NCI-H1436 treated with DMSO at 0.1 percent for 48 hours (cell line): ENCODE measurements at regions not wholly inside any gene's neighbourhood (a gene's known extent, or its start where the extent isn't known, plus 50 kb on each side); places are given as distances from the start of the nearest gene placed in this dataset.
A peak's percentile ranks its signal among the peaks of the same experiment; 100 is the strongest.

Source experiments
- DNase-seq: peaks from one replicate; lab custom pipeline; 2025; lab: John Stamatoyannopoulos, UW

DNA sequence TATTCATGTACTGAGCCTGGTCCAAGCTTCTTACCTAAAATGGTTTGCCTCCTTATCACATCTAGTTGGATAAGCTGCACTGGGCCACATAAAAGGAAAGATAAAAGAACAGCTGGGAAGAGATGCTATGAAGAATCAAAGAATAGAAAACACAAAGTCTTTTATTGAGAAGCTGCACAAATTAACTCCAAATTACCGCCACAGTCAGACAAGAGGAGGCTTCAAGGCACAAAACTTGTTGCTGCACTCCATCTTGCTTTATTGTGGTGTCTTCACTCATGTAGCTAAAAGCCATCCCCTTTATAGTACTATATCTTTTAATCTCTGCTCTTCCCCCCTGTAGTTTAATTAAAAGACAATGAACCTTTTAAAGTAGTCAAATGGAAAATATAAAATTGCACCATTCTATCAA, 330.6 kb upstream of the PMFBP1 start:
- no peak for DNase-seq

DNA sequence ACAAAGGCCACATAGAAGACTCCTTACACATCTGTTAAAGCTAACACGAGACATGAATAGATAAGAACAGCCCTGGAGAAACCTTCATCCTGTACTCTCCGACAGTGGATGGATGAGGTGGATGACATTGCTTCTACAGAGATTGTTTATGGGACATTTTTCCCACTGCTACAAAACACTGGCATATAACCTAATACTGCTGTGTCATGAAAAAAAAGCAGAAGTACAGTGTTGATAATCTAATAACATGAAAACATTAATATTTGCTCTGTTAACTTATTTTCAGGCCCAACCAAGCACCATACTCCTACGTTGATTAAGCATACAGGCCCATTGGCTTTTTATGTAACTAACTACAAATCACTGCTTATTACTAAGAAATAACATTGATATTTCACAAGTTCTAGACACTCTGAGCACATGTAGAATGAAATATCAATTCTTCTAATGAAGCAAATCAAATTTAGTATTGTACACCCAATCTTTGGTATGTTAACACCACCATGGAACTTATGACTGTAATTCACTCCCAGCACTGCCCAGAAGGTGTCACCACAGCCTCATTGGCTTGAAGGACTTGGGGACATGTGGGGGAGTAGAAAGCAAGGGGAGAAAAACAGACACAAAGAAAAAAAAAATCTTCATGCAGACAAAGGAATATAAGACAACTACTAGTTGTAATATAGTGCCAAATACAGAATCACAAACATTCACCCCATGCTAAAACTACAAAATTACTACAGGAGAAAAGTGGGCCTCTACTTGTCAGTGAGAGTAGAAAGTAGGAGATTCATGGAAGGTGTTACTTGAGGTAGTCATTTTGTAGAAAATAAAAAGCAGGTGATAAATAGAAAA, 330.0 kb upstream of the PMFBP1 start:
- DNase-seq, result peak; percentile 9

DNA sequence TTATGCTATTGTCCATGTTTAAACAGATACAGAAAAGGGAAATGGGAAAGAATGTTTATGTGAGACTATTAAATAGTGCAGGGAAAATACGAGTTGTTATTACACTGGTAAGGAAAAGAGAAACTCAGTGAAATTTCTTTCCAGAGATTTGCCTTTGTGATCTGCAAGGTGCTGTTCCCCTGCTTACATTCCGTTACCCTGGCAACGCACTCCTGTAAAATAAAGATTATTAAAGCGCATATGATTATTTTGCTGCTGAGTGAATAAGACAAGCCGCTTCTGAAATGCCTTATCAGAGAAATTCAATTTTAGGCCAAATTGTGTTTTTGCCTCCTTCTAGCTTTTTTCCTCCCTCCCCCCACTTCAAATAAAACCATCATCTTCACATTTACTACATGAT, 328.6 kb upstream of the PMFBP1 start:
- DNase-seq, result no peak

DNA sequence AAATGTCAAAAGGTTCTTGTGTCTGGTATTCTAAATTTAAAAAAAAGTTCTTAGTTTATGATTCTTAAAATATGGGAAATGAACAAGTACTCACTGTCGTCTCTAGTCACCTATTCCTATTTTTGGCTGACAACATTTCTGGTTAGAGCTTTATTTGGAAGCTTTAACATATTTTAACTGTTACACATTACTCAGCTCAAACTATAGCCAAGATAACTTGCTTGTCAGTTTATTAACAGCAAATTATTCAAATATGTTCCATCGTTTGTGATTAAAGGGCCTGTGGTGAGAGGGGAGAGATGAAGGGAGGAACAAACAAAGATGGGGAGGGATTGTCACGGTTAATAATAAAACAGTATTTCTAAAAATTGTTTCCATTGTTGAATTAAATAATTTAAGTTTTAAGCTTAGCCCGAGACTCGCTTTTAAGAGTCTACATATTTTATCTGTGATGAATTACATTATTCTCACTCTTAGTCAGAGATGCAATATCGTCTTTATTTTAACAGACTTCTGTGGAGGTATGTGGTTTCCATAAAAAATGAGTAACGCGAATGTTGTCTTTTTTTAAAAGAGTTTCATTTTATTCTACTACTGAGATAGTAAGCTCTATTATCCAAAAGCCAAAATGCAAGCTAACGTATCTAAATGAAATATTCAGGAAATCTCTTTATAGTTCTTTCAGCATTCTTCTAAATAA, 321.9 kb upstream of the PMFBP1 start:
- no peak for DNase-seq

DNA sequence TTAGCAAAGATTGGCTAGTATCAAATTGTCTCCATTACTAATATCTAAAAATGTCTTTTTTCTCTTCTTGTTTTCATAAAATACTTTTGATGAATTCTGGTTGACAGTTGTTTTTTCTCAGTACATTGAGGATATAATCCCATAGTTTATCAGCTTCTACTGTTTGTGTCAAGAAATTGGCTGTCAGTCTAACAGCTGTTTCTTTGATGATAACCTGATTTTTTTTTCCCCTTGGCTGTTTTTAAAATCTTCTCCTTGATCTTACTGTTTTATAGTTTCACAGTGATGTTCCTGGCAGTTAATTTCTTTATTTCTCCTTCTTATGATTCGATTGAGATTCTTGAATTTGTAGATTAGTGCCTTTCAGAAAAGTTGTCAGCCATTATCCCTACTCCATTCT, 315.3 kb upstream of the PMFBP1 start:
- DNase-seq, result no peak

DNA sequence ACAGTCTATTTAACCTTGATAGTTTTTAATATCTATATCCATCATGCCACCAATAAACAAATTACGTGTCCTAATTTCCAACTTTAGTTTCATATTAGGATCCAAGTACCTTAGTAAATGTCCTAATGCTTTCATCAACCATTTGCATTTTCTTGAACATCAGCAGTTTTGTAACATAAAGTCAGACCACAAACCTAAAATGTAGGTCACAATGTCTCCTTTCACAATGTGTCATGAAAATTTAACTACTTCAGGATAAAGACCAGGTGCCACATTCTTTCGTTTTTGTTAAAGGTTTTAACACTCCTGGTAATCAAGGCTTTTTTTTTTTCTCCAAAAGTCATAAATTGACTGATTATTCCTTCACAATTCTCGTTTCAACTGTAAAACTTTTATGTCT, 310.7 kb upstream of the PMFBP1 start:
- DNase-seq, result no peak

DNA sequence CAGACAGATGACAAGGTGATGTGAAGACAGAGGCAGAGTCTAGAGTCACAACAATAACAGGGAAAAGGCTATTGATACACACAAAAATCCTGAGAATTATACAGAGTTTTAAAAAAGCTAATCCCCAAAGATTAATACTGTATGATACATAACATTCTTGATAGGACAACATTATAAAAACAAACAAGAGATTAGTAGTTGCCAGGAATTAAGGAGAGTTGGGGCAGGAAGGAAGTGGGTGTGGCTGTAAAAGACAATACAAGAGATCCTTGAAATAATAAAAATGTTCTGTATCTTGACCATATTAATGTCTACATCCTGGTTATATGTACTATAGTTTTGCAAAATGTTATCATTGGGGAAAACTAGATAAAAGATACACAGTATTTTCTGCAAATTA, 309.5 kb upstream of the PMFBP1 start:
- no peak for DNase-seq

DNA sequence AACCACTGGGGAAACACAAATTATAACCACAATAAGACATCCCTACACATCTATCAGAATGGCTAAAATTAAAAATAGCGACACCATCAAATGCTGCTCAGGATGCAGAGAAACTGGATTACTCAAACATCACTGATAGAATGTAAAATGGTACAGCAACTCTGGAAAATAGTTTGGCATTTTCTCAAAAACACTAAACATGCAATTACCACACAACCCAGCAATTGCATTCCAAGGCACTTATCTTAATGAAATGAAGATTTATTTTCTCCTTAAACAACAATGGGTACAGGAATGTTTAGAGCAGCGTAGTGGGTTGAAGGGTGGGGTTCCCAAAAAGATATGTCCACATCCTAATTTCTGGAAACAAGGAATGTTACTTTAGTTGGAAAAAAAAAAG, 309.0 kb upstream of the PMFBP1 start:
- no peak for DNase-seq

DNA sequence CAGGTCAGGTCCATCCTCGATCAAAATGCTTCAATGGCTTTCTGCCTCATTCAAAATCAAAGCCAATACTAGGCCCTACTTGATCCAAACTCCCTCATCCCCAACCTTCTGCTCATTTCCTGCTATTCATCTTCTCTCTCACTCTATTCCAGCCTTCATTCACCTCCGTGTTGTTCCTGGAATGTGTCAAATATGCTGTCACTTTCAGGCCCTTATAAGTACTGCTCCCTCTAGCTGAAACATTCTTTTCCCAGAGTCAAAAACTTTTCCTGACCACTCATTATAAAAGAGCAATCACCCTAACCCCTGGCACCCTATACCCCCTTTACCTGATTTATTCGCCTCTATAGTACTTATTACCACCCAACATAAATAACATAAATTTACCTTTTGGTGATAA, 303.7 kb upstream of the PMFBP1 start:
- no peak for DNase-seq

DNA sequence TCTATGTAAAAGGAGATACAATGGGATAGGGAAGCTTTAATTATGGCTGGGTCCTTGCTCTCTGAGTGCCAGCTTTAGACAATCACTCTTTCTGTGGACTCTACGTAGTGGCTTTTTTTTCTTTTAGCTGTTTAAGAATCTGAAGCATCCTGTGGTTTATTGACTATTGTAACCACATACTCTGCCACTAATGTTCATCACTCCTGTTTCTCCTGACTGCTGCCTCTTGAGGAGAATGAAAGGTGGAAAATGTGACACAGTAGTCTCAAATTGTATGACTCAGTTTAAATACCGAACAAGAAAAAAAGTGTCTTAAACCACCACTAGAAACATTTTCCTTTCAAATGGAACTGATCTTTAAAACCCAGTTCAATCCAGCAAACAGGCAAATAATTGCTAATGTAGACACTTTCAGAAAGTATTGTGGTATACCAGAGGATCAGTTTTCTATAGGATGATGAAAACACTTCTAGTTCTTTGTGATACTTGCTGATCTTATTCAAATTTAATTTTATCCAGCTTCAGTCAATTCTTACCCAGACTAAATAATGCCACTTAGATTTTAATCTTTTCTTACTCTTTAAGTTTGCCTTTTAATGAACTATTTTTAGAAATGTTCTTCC, 302.7 kb upstream of the PMFBP1 start:
- DNase-seq, result no peak

DNA sequence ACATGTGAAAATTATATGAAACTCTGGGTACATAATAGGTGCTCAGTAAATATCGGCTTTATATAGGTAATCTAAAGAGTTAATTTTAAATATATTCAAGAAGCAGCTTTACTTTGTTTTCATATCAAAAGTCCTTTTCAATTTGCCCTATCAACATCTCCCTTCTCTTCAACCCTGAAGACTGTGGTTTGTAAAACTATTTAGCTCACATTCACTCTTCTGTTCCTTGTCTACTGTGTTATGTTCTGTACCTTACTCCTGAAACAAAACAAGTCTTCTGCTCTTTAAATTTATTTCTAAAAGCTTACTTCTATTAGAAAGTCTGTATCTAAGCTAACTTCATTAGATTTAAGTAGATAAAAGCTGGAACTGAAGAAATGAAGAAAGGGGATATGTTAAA, 301.7 kb upstream of the PMFBP1 start:
- no peak for DNase-seq

DNA sequence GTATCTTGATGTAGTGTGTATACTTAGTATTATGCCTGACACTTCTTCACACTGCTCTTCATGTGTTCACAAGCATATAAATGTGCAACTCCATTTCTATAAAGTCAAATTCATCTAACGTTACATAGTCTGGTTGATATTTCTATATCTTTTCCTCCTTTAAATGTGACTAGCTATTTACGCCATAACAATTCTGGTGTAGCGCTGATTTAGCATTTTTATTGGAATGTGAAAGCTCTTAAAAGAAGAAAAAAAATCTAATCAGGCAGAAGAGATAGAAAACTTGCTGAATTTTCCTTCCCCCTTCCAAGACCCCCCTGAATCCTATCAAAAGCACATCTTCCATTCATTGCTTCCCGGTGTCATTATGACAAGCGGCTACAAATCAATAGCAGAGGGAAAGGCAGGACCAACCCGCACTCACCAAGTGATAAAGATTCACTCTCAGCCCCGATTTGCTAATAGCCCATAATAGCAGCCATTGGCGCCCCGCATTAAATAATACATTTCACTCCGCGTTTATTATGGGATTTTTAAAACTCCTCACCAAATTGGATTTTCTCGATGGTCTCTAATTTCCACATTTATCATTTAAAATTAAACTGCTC, 299.5 kb upstream of the PMFBP1 start:
- no peak for DNase-seq

DNA sequence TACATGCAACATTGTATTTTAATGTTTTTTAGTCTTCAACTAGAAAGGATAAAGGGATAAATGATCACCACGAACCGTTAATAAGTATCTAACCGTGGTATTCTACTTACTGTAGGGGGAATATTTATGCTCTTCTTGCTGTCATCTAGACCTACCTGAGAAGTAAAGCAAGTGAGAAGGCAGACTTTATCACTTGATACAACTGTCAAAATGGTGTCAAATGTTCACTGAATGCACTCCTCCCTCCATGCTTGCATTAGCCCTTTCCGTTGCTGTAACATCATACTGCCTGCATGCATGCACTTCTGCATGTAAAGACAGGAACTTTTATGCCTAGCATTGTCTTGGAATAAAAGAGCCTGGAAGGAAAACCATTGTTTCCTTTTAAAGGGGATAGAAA, 298.6 kb upstream of the PMFBP1 start:
- no peak for DNase-seq

DNA sequence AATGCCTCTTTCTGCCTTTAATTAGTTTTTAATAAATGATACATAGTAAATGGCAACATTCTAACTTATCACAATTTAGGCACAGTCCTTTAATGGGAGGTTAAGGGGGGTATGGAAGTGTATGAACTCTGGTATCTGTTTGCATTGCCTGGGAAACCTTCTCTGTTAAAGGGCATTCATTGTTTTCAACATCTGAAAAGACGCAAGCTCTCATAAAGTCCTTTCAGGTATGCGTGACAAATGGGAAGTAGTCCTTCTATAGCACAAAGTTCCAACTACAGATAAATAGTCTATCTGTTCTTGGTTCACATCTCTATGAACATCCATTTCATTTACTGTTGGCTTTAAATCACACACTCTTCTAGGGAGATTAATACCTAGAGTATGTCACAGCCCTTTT, 298.0 kb upstream of the PMFBP1 start:
- DNase-seq, result no peak

DNA sequence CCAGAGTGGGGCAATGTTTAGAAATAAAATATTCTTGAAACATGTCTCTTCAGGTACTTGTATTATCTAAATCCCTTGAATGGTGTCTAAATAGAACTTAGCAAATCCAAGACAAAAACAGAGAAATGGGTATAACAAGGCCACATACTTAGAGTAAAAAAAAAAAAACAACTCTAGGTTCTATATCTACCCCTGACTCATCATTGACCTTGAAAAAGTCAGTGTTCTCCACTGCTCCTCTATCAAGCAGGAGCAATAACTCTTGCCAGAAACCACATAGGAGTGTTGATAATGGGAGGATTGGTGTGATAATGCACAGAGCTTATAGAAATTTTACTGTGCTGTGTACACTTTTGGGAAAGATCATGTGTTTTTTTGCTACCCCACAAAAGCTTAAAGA, 296.6 kb upstream of the PMFBP1 start:
- DNase-seq, result no peak

DNA sequence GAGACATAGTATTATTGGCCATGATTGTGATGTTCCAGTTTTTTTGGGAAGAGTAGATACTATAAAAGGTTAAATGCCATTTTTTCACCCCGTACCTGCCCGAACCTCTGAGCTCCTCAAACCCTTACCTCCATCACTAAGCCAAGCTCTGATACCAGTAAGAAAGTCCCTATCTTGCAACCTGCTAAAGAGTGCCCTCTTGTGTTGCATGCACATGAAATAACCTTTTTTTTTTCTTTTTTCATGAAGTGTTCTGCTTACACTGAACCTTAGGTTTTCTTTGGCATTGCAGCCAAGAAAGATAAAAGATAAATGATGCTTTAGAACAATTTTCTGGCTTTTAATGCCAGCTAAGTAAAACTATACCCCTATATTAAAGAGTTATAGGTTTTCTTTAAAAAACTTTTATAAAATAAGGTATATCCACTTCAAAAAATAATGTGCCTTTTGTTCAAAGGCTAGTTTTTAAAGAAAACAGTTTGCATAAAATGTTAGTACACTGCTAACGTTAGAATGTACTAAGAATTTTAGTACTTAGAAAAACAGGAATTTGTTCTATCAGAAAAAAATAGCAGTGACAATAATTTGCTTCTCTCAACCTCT, 295.3 kb upstream of the PMFBP1 start:
- no peak for DNase-seq

DNA sequence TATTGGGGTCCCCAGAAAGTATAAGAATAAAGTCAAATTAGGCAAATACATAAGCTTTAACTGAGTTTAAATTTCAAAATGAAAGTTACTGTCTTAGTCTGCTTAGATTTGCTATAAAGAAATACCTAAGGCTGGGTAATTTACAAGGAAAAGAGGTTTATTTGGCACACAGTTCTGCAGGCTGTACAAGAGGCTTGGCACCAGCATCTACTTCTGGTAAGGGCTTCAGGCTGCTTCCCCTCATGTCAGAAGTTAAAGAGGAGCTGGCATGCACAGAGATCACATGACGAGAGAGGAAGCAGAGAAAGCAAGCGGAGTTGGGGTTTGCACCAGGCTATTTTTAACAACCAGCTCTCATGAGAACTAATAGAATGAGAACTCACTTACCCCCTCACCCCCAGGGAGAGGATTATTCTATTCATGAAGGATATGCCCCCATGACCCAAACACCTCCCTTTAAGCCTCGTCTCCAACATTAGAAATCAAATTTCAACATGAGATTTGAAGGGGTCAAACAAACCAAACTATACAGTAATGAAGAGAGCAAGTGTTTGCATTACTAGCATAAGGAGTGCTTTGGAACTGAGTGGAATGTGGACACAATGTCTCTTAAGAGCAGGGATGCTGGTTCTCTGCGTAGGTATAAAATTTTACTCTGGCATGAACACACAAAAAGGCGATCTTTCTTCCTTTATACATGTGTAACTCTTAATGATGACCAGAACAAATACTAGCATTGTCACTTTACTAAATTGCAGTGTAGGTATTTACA, 292.8 kb upstream of the PMFBP1 start:
- no peak for DNase-seq

DNA sequence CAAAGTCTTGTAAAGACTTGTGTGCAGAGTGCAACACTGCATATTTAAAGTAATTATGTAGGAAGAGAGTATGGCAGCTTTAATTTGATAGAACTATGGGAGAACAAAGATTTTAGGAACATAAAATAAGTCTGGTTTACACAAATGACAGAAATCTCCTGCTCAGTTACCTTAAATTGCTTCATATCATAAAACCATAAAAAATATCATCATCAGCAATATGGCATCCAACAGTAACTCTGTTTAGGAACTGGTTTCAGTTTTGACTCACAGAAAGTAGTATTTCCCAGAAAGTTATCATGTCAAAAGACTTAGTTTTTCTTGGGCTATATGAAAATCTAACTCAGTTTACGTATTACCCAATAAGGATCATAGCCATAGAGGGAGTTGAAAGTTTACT, 292.1 kb upstream of the PMFBP1 start:
- DNase-seq, result no peak

DNA sequence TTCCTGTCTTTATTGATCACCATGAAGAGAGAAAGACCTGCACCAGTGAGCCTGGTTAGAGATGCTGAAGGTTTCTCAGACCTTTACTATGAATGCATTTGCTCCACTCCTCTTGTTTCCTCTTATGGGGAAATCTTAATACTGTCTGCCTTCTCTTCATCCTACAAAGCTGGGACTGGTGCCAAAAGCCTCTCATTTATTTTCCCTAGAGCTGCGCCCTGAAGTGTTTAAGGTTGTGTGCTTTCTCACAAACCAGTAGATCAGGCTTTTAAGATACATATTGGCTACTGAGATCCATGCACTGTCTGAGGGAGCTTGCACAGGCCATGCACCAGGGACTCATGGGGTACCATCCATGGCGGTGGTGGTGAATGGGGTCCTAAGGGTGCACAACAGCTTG, 286.1 kb upstream of the PMFBP1 start:
- no peak for DNase-seq

DNA sequence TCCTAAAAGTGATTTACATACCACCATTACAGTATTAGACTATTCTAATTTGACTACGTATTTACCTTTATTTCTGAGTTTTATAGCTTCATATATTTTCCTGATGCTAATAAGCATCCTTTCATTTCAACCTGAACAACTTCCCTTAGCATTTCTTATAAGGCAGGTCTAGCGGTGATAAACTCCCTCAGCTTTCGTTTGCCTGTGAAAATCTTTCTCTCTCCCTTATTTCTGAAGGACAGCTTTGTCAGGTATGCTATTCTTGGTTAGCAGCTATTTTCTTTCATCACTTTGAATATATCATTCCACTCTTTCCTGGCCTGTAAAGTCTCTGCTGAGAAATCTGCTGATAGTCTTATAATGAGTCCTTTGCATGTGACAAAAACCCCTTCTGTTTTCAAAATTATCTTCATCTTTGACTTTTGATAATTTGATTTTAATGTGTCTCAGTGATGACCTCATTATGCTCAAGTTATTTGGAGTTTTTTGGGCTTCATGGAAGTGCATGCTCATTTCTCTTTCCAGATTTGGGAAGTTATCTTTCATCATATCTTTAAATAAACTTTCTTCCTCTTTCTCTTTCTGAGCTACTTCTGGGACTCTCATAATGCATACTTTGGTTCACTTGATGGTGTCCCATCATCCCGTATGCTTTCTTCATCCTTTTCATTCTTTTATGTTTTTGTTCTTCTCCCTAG, 285.4 kb upstream of the PMFBP1 start:
- DNase-seq, result no peak
